KOPT-K1 (cell line): ENCODE measurements at regions not wholly inside any gene's neighbourhood (a gene's known extent, or its start where the extent isn't known, plus 50 kb on each side); places are given as distances from the start of the nearest gene placed in this dataset.
"Not testable (repeated sequence)": the region's sequence is repeated elsewhere in the genome, so short reads cannot be mapped to it uniquely, and the experiment has no call there.

Source experiments
- H3K27ac ChIP-seq: fragments of 200-600 bp; sonication (generic); 2 replicates; pipeline ENCODE4 v1.5.1; 2016; ENCODE audit warnings: antibody characterized with exemption, mild to moderate bottlenecking, low read depth, low read length; ENCODE audit not compliant: poor library complexity, severe bottlenecking
- H3K36me3 ChIP-seq: fragments of 200-600 bp; sonication (generic); 2 replicates; pipeline ENCODE4 v1.5.1; 2017; ENCODE audit warnings: antibody characterized with exemption, mild to moderate bottlenecking, low read length, moderate library complexity; ENCODE audit not compliant: insufficient read depth
- H3K9me3 ChIP-seq: fragments of 200-600 bp; sonication (generic); 2 replicates; pipeline ENCODE4 v1.5.1; 2017; ENCODE audit warnings: antibody characterized with exemption, low read length, mild to moderate bottlenecking; ENCODE audit not compliant: insufficient read depth, poor library complexity, severe bottlenecking

DNA sequence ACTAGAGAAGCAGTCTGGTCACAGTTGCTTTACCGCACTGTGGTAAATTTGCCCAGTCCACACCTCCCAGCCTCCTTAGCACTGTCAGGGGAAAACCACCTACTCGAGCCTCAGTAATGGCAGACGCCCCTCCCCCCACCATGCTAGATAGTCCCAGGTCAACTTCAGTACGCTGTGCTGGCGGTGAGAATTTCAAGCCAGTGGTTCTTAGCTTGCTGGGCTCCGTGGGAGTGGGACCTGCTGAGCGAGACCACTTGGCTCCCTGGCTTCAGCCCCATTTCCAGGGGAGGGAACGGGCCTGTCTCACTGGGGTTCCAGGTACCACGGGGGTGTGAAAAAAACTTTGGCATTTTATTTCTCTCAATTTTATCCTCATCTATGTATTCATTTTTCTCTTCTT, 194.8 kb downstream of the TNFSF18 start:
- not testable (repeated sequence) for H3K27ac ChIP-seq, H3K36me3 ChIP-seq, H3K9me3 ChIP-seq

DNA sequence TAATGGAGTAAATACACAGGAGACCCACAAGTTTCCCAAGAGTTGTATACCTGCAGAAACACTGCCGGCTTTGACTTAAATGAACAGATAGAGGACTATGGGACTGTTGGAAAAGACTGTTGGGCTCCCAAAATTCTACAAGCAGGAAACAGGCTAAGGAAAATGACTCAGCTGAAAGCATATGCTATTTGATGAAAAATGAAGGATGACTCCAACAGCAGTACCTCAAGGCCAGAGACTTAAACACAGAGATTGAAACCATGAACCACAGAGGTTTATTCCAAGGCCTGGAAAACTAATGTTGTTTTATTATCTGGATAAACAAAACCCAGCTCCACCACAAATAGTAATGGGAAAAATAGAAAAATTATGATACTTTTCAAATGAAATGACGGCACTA, 187.7 kb downstream of the TNFSF18 start:
- peaks cover 6% of the 10 kb centered on the region for H3K9me3 ChIP-seq
- H3K36me3 ChIP-seq, result no peaks in the 10 kb centered on the region
- no peak overlapping the region for H3K27ac ChIP-seq

DNA sequence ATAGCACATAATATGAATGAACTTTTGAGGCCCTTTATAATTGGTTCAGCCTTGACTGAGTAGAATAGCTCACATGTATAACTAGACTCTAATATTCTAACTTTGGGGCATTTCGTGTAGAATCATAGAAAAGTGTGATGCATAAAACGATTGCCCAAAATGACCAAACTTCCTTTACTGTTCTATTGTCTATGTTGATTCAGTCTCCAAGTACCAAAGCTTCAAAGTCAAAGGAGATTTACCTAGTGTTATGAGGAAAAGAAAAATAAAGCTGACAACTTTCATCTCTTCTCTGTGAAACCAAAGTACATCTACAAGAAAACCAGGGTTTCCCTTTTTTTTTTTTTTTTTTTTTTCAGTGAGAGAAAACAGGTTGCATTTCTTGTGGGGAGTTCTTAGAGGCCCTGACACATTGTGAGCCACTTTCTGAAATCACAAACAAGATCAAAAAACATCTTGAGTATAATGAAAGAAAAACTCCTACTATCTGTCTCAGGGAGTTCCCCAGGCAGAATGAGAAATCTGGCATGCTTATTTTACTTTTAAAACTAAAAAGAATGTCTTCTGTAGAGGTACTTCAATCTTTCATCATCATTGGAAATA, 183.4 kb downstream of the TNFSF18 start:
- Histone ChIP-seq H3K9me3 (peaks cover 6% of the 10 kb centered on the region), H3K36me3 (no peaks in the 10 kb centered on the region), H3K27ac (peak overlapping the region; percentile 23)

DNA sequence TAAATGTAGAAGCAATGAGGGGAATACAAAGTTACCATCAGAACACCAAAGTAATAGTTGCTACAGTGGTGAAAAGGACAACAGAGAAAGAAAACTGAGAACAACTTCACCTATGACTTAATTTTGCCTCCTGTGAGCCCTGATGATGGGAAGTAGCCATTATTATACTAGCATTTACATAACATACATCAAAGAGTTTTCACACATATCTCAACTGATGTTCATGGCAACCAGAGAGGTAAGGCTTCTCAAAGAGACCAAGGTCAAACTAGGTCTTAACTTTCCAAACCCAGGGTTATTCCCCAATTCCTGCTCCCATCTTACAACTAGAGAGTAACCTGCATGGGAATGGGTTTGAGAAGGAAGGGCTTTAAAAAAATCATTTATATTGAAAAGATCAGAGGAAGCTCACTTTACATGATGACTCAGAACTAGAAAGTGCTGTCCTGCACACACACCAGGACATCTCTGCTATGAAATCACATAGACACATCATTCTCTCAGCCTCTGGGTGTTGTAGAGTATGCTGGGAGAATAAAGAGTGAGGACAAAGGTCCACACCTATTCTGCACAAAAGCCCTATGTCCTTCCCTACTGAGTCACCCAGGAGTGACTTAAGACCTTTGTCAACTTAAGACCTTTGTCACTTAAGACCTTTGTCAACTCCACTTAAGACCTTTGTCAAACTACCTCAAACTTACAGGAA, 179.7 kb downstream of the TNFSF18 start:
- Histone ChIP-seq H3K36me3 (no peaks in the 10 kb centered on the region), H3K27ac (no peak overlapping the region), H3K9me3 (no peaks in the 10 kb centered on the region)

DNA sequence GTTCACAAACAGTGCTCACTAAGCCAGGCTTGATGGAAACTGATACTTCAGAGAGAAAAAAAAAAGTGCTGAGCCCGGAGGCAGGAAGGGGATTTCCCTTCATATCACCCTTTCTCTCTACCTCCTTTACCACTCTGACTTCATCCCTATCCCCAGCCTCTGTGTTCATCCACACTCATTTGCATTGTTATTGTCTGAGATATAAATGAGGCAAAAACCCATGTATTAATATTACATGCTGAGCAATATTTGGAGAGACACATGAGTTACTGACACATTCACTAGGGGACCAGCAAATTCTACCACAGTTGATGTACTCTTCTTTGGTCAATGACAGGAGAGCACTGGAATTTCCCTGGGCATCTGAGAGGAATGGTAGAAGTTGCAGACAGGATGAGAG, 175.8 kb downstream of the TNFSF18 start:
- no peaks in the 10 kb centered on the region for H3K9me3 ChIP-seq
- no peaks in the 10 kb centered on the region for H3K36me3 ChIP-seq
- H3K27ac ChIP-seq, result no peak overlapping the region

DNA sequence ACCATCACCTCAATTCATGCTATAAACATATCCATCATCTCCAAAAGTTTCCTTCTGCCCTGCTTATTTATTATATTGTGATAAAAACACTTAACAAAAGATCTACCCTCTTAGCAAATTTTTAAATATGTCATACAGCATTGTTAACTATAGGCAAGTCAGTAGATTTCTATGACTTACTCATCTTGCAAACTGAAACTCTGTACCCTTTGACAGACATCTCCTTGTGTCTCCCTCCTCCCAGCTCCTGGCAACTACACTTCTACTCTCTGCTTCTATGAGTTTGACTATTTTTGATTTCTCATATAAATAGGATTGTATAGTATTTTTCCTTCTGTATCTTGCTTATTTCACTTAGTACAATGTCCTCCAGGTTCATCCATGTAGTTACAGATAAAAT, 174.8 kb downstream of the TNFSF18 start:
- Histone ChIP-seq H3K36me3 (no peaks in the 10 kb centered on the region), H3K9me3 (no peaks in the 10 kb centered on the region), H3K27ac (no peak overlapping the region)

DNA sequence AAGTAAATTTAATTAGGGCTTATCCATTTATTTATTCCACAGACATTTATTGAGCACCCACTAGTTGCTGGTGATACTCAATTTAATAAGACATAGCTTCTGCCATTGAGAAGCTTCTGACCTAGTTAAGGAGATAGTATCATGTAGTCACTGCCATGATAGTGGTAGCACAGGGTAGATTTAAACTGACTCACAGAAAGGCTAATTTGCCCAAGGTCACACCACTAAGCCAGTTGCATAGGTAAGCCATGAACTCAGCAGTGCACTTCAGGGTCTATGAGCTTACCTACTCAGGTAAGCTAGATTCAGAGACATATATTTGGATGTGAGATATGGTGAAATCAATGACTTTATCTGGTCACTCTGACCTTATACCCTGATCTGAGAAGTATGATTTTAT, 168.4 kb downstream of the TNFSF18 start:
- H3K9me3 ChIP-seq, result no peaks in the 10 kb centered on the region
- no peaks in the 10 kb centered on the region for H3K36me3 ChIP-seq
- no peak overlapping the region for H3K27ac ChIP-seq

DNA sequence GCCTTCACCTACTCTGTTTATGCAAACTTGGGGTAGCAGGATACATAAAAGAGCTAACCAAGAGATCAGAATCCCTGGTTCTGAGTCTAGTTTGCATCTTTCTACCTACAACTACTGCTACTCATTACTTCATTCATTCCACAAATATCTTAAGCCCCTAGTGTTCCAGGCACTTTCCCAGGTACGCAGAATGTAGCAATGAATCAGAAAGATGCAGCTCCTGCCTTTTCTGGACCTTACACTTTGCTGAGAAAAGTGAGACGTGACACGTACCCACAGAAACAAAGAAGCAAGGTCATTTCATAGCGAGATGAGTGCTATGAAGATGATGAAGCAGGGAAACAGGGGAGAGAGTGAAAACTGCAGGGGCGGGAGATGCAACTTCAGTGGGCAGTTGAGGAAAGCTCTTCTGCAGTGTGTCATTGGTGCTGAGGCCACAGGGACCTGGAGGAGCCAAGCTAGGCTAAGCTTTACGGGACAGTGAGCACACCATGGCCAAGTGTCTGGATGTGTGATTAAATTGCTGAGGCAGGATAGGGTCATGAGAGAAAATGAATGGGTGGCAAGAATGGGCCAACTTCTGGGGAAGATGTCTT, 167.9 kb downstream of the TNFSF18 start:
- Histone ChIP-seq H3K36me3 (no peaks in the 10 kb centered on the region), H3K9me3 (no peaks in the 10 kb centered on the region), H3K27ac (peak overlapping the region; percentile 40)

DNA sequence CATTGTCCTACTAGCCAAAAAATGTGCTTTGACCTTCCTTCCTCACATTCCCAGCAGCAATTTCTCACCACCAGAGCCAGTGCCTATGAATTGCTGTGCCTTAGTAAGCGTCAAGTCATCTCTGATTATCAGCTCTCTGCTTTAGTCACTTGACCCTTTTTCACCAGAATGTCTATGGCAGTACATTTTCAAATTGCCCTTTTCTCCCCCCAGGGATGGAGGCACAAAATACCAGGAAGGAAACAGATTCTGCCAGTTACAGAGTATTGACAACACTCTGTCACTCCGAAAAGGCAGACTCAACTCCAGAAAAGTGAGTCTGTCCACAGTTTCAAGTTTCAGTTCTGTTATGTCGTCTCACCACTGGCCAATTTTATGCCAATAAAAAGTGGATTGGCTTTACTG, 167.4 kb downstream of the TNFSF18 start:
- Histone ChIP-seq H3K36me3 (no peaks in the 10 kb centered on the region), H3K27ac (peak overlapping the region; percentile 40), H3K9me3 (no peaks in the 10 kb centered on the region)

DNA sequence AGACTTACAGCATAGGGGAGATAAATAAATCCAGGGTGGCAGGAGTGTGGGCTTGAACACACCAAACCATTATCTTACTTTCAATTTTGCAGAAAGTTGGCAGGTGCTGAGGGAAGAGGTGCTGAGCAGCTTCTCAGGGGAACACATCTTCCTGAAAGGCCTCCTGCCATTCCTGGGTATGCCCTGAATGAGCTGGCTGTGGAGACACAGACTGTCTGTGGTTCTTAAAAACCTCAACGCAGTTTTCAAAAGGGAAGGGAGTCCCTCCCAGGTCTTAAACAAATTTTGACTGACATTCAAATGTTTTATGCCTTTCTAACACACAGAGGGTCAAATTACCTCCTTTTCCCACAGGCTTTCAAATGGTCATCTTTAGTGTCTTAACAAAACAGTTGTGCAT, 166.9 kb downstream of the TNFSF18 start:
- Histone ChIP-seq H3K9me3 (no peaks in the 10 kb centered on the region), H3K36me3 (no peaks in the 10 kb centered on the region), H3K27ac (peak overlapping the region; percentile 40)

DNA sequence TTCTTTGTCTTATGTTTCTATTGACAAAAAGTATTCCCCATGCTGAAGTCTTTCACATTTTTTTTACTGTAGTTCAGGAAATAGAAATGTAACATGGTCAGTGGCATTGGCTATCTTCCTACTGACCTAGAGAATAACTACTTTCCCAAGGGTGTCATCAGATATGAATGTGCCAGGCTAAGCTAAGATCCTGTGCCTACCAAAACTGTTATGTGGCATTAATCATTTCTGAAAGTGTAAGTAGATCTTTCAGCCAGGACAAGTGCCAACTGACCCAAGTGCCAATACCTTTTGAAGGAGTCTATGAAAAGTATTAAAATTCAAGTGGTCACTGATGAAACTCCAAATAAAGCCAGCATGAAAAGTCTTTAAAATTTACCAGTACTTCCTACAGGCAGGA, 165.3 kb downstream of the TNFSF18 start:
- no peaks in the 10 kb centered on the region for H3K36me3 ChIP-seq
- H3K9me3 ChIP-seq, result no peaks in the 10 kb centered on the region
- H3K27ac ChIP-seq, result no peak overlapping the region

DNA sequence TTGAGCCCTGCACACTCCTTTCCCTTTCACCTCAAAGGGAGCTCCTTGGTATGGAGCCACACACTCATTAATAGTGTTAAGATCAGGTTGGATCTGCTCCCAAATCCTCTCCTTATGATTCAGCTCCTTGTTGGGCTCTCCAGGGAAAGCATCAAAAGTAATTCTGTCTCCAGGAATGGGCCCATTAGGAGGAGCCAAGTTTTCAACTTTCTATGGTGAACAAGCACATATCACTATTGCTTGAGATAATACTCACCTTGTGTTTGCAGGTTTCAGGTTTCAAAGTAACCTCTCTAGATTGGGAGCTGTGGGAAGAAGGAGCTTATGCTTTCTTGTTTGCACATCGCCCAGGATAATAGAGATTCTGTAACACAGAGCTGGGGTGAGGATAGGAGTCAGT, 164.8 kb downstream of the TNFSF18 start:
- H3K36me3 ChIP-seq, result no peaks in the 10 kb centered on the region
- no peak overlapping the region for H3K27ac ChIP-seq

DNA sequence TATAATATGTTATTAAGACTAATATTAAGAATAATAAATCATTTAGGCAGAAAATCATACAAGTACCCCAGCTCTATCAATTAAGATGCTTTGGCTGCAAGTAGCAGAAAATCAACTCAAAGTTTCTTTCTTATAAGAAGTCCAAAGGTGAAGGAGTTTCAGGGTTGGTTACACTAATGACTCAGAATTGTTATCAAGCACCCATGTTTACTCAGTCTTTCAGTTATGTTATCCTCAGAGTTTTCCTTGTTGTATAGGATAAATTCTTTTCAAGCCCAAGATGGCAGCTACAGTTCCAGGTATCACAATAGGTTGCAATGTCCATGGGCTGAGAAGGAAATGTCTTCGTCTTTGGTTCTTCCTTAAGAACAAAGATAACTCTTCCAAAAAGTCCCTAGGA, 163.6 kb downstream of the TNFSF18 start:
- Histone ChIP-seq H3K27ac (no peak overlapping the region), H3K36me3 (no peaks in the 10 kb centered on the region), H3K9me3 (no peaks in the 10 kb centered on the region)

More for the DNA sequence above, 164.8 kb downstream of the TNFSF18 start:
- H3K9me3 ChIP-seq, result no peaks in the 10 kb centered on the region

DNA sequence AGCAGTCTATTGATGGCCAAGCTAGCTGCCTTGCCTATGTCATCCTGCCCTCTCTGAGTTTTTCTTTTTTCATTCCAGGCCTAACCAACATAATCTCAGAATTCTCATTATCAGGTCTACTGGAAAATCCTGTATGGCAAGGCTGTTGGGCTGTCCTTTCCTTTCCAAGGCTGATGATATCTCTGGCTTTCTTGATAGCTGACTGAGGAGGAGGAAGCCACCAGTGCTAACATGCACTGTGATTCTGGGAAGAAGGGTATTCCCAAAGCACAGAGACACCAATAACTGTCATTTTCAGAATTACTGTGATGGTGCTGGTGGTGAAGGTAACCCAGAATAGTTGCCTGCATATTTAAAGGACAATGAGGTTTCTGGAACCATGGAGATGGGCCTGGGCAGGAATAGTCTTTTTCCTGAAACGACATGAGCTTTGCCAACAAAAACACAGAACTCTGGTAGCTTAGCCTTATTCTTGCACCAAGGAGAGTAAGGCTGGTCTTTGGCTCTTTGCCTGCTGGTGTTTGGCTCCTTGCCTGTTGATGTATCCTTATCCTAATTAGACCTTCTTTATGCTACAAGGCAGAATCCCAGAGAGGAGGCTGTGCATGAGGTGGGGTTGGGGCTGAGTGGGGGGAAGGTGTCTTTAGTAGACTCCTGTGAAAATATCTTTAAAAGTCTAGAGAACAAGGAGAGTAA, 157.4 kb downstream of the TNFSF18 start:
- Histone ChIP-seq H3K36me3 (no peaks in the 10 kb centered on the region), H3K9me3 (no peaks in the 10 kb centered on the region), H3K27ac (no peak overlapping the region)

DNA sequence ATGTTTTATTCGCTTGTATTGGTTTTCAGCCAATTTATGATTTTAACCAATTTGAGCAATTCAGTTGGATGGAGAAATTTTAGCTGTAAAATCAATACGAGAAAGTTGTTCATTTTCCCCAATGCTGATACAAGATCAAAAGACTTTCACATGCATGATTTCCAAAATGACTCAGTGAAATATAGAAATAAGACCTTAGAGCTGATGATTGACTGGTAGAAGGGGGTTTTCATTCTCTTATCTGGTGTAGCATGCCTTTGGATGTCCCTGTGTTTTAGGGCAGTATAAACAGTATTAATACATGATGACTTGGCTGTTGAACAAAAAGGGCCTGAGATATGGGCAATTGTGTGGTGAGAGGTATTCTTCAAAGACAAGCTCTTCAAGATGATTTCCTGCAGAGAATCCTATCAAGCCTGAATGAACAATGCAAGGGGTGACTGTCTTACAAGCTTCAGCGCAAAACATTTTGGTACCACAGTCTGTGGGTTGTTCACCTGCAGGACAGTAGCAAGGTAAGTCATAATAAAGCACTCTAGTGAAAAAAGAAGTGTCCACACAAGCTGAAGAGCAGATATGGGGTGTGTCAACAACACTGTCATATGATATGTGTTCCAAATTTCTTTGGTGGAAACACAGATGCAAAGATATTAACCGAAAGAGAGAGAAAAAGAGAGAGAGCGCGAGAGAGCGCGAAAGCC, 156.2 kb downstream of the TNFSF18 start:
- peak overlapping the region; percentile 86 for H3K27ac ChIP-seq
- no peaks in the 10 kb centered on the region for H3K9me3 ChIP-seq

More for the DNA sequence above, 156.2 kb downstream of the TNFSF18 start:
- no peaks in the 10 kb centered on the region for H3K36me3 ChIP-seq
